ENCODE measurements at regions not wholly inside any gene's neighbourhood (a gene's known extent, or its start where the extent isn't known, plus 50 kb on each side); places are given as distances from the start of the nearest gene placed in this dataset.

DNA sequence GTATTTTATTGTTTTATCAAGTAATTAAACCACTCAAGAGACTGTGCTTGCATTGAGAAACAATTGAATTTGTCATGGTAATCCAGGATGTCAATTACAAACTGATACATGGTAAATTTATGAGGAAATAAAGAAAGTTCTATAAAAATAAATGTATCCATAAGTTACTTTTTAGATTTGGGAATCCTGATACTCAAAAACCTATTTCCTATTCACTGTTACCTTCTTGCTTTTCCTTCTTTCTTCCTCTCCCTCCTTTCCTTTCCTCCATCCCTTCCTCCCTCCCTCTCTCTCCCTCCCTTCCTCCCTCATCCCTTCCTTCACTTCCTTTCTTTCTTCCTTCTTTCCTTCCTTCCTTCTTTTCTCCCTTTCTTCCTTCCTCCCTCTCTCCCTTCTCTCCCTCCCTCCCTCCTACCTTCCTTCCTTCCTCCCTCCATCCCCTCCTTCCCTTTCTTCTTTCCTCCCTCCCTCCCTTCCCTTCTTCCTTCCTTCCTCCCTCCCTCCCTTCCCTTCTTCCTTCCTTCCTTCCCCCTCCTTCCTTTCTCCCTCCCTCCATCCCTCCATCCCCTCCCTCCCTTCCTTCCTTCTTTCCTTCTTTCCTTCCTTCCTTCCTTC lies 1299.1 kb upstream of the ZEB2 start:
- intact Hi-C loops (cut with DNase I) = no loop called here
- Histone ChIP-seq H3K27ac (no peak overlapping the region), H3K27me3 (no peaks in the 10 kb centered on the region), H3K4me3 (no peak overlapping the region), H3K9me3 (no peaks in the 10 kb centered on the region), H3K4me1 (no peaks in the 10 kb centered on the region), H3K36me3 (no peaks in the 10 kb centered on the region)
- TF ChIP-seq, protein P1, sequence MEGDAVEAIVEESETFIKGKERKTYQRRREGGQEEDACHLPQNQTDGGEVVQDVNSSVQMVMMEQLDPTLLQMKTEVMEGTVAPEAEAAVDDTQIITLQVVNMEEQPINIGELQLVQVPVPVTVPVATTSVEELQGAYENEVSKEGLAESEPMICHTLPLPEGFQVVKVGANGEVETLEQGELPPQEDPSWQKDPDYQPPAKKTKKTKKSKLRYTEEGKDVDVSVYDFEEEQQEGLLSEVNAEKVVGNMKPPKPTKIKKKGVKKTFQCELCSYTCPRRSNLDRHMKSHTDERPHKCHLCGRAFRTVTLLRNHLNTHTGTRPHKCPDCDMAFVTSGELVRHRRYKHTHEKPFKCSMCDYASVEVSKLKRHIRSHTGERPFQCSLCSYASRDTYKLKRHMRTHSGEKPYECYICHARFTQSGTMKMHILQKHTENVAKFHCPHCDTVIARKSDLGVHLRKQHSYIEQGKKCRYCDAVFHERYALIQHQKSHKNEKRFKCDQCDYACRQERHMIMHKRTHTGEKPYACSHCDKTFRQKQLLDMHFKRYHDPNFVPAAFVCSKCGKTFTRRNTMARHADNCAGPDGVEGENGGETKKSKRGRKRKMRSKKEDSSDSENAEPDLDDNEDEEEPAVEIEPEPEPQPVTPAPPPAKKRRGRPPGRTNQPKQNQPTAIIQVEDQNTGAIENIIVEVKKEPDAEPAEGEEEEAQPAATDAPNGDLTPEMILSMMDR (IDR thresholded peaks at IDR 0.05) = no peak
- TF ChIP-seq POLR2A (IDR thresholded peaks at IDR 0.05) = no peak
- no peak for TF ChIP-seq EP300 (IDR thresholded peaks at IDR 0.05)
- no peak for TF ChIP-seq POLR2AphosphoS5 (IDR thresholded peaks at IDR 0.05)
- no peak for DNase-seq

DNA sequence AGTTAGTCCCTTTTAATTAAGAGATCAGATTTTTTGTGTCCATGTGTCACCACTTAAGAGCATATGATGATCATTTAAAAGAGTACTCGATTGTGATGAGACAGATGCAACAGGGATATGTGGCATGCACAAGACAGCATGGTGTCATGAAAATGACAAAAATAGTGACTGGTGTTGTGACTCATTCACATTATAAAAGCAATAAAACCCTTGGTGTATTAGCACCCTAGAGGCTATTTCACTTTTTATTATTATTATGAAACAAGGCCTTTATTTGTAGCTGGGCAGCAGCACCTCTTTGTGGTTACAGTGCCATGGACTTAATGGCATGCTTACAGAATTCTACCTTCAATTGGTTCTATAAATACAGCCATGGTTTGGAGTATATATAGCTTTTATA lies 1296.0 kb upstream of the ZEB2 start:
- intact Hi-C loops (cut with DNase I) = no loop called here
- DNase-seq = no peak
- no peaks in the 10 kb centered on the region for H3K36me3 ChIP-seq
- H3K27ac ChIP-seq = no peak overlapping the region
- no peak overlapping the region for H3K4me3 ChIP-seq
- H3K4me1 ChIP-seq = no peaks in the 10 kb centered on the region
- H3K9me3 ChIP-seq = no peaks in the 10 kb centered on the region
- TF ChIP-seq POLR2A (IDR thresholded peaks at IDR 0.05) (no peak), EP300 (IDR thresholded peaks at IDR 0.05) (no peak), POLR2AphosphoS5 (IDR thresholded peaks at IDR 0.05) (no peak)
- TF ChIP-seq, protein P1 (IDR thresholded peaks at IDR 0.05) = no peak
- WGBS, 2 donors = 78 to 81% methylated on average over 1 of the region's 1 CpG
- no peaks in the 10 kb centered on the region for H3K27me3 ChIP-seq

DNA sequence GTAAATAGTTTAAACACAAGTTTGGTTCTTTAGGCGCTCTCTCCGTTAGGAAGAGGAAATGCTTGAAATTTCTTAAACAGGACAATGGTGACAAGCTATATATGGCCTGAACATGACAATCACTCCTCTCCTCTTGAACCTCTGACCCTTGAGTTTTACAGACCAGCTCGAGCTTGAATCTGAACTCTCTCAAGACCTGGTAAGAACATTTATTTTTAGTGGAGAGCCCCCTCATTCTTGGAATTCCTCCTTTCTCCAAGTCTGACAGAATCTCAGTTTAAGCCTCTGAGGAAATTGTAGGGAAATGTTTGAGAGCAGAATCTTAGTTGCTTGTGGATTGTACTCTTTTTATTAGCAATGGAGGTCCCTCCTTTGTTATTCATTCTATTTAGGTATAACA lies 1293.6 kb upstream of the ZEB2 start:
- Histone ChIP-seq H3K4me1 (no peaks in the 10 kb centered on the region), H3K27me3 (no peaks in the 10 kb centered on the region), H3K9me3 (no peaks in the 10 kb centered on the region), H3K4me3 (no peak overlapping the region), H3K36me3 (no peaks in the 10 kb centered on the region), H3K27ac (no peak overlapping the region)
- TF ChIP-seq POLR2AphosphoS5 (IDR thresholded peaks at IDR 0.05) (no peak), EP300 (IDR thresholded peaks at IDR 0.05) (no peak), POLR2A (IDR thresholded peaks at IDR 0.05) (no peak)
- TF ChIP-seq, protein P1 (IDR thresholded peaks at IDR 0.05) = no peak
- WGBS, 2 donors = 32 to 62% methylated on average over 3 of the region's 3 CpGs
- no peak for DNase-seq
- intact Hi-C loops (cut with DNase I) = no loop called here

DNA sequence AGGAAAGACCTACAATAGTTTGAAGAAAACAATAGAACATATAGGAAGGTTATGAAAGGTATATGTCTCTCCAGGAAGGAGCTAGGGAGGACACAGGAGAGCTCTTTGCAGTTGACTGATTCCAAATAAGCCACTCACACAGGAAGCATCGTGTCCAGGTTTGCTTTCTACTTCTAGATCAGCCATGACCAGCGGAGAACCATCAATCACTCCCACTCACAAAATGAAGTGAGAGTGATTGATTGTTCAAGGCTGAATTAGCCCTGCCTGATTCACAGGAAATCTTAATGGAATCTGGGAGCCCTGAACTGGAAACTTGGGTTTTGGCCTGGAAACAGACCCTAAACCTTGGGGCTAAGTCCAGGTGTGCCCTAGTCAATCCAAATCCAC lies 1292.2 kb upstream of the ZEB2 start:
- H3K9me3 ChIP-seq = no peaks in the 10 kb centered on the region
- H3K4me1 ChIP-seq = no peaks in the 10 kb centered on the region
- H3K4me3 ChIP-seq = no peak overlapping the region

More for the DNA sequence above, 1292.2 kb upstream of the ZEB2 start:
- Histone ChIP-seq H3K36me3 (no peaks in the 10 kb centered on the region), H3K27me3 (no peaks in the 10 kb centered on the region), H3K27ac (no peak overlapping the region)
- 63 to 85% methylated on average over 2 of the region's 2 CpGs for WGBS, 2 donors
- intact Hi-C loops (cut with DNase I) = no loop called here
- TF ChIP-seq POLR2A (IDR thresholded peaks at IDR 0.05) (no peak), EP300 (IDR thresholded peaks at IDR 0.05) (no peak), POLR2AphosphoS5 (IDR thresholded peaks at IDR 0.05) (no peak)
- TF ChIP-seq, protein P1 (IDR thresholded peaks at IDR 0.05) = no peak
- DNase-seq = no peak

All from sigmoid colon (tissue), 6 donors.